ENCODE measurements at regions not wholly inside any gene's neighbourhood (a gene's known extent, or its start where the extent isn't known, plus 50 kb on each side); places are given as distances from the start of the nearest gene placed in this dataset.

DNA sequence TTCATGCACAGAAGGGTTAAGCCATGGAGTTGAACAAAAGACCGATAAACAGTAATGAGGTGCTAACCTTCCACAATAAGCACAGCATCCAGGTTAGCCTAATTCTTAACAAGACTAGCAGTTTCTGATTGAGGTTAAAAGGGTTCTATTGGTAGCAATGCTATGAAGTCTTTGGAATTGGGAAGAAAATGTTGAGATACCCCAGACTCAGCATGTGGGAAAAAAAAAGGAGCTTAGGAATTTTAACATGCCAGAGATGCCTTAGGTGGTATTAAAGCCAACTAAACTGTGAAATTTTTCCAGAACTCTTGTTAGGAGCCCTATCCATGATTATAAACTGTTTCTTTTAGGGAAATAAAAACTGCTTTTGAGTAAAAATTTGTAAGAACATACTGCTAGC, 391.7 kb downstream of the GABRG1 start:
- WGBS, 2 experiments (ENCODE audit: extremely low coverage in 2 of 2, insufficient read length in 1 of 2) = no CpG with 5 or more reads among the region's 1 CpG
- no peak overlapping the region for H2BK5ac ChIP-seq (ENCODE audit: low read depth, low read length, poor library complexity, severe bottlenecking)
- ChIA-PET CTCF (no interaction called here), POLR2A (ENCODE audit: unreplicated experiment) (no interaction called here)
- BruUV-seq (replicated peaks) = no TSS peak
- no peak overlapping the region for H2BK20ac ChIP-seq (ENCODE audit: low read depth, low read length)
- no peak overlapping the region for H3K56ac ChIP-seq (ENCODE audit: extremely low read depth, insufficient read depth, low read length)
- TF ChIP-seq NFE2L2 (IDR thresholded peaks at IDR 0.05; ENCODE audit: low read depth, low read length) = no peak
- TF ChIP-seq, protein P1, sequence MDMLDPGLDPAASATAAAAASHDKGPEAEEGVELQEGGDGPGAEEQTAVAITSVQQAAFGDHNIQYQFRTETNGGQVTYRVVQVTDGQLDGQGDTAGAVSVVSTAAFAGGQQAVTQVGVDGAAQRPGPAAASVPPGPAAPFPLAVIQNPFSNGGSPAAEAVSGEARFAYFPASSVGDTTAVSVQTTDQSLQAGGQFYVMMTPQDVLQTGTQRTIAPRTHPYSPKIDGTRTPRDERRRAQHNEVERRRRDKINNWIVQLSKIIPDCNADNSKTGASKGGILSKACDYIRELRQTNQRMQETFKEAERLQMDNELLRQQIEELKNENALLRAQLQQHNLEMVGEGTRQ (IDR thresholded peaks at IDR 0.05; ENCODE audit: low read depth, low read length) = no peak
- TF ChIP-seq, protein P2, sequence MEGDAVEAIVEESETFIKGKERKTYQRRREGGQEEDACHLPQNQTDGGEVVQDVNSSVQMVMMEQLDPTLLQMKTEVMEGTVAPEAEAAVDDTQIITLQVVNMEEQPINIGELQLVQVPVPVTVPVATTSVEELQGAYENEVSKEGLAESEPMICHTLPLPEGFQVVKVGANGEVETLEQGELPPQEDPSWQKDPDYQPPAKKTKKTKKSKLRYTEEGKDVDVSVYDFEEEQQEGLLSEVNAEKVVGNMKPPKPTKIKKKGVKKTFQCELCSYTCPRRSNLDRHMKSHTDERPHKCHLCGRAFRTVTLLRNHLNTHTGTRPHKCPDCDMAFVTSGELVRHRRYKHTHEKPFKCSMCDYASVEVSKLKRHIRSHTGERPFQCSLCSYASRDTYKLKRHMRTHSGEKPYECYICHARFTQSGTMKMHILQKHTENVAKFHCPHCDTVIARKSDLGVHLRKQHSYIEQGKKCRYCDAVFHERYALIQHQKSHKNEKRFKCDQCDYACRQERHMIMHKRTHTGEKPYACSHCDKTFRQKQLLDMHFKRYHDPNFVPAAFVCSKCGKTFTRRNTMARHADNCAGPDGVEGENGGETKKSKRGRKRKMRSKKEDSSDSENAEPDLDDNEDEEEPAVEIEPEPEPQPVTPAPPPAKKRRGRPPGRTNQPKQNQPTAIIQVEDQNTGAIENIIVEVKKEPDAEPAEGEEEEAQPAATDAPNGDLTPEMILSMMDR (conservative IDR thresholded peaks at IDR 0.05; ENCODE audit: low read depth, low read length) = no peak
- TF ChIP-seq RFX5 (IDR thresholded peaks at IDR 0.05; ENCODE audit: low read depth, low read length) = no peak
- no peak for TF ChIP-seq RAD21 (IDR thresholded peaks at IDR 0.05; ENCODE audit: low read length)
- no peak for TF ChIP-seq RCOR1 (IDR thresholded peaks at IDR 0.05; ENCODE audit: insufficient replicate concordance, low read length)
- no peak for TF ChIP-seq POLR2A (IDR thresholded peaks at IDR 0.05; ENCODE audit: low read depth, low read length)
- TF ChIP-seq BHLHE40 (IDR thresholded peaks at IDR 0.05; ENCODE audit: low read depth, low read length) = no peak
- TF ChIP-seq, protein P3, sequence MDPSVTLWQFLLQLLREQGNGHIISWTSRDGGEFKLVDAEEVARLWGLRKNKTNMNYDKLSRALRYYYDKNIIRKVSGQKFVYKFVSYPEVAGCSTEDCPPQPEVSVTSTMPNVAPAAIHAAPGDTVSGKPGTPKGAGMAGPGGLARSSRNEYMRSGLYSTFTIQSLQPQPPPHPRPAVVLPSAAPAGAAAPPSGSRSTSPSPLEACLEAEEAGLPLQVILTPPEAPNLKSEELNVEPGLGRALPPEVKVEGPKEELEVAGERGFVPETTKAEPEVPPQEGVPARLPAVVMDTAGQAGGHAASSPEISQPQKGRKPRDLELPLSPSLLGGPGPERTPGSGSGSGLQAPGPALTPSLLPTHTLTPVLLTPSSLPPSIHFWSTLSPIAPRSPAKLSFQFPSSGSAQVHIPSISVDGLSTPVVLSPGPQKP (IDR thresholded peaks at IDR 0.05; ENCODE audit: borderline replicate concordance, low read depth, low read length) = no peak
- TF ChIP-seq FOS (IDR thresholded peaks at IDR 0.05; ENCODE audit: low read depth, low read length) = no peak
- TF ChIP-seq SMC3 (IDR thresholded peaks at IDR 0.05; ENCODE audit: low read depth, low read length) = no peak
- TF ChIP-seq MAZ (IDR thresholded peaks at IDR 0.05; ENCODE audit: borderline replicate concordance, low read depth, low read length) = no peak
- no peak for TF ChIP-seq MXI1 (IDR thresholded peaks at IDR 0.05; ENCODE audit: borderline replicate concordance, low read depth, low read length)
- no peak for TF ChIP-seq MAFK (IDR thresholded peaks at IDR 0.05; ENCODE audit: low read depth, low read length)
- TF ChIP-seq CHD1 (IDR thresholded peaks at IDR 0.05; ENCODE audit: low read depth, low read length) = no peak
- TF ChIP-seq CEBPB (IDR thresholded peaks at IDR 0.05; ENCODE audit: low read depth, low read length) = no peak
- no peaks in the 10 kb centered on the region for H3K9me3 ChIP-seq (ENCODE audit: control insufficient read depth, insufficient read depth, low read length)
- H4K5ac ChIP-seq (ENCODE audit: low read depth, low read length) = no peak overlapping the region
- DNase-seq (no peak), ATAC-seq (ENCODE audit: low read depth) (no peak)
- H3K27ac ChIP-seq (ENCODE audit: insufficient read depth, low read length) = no peak overlapping the region
- no peaks in the 10 kb centered on the region for H4K20me1 ChIP-seq (ENCODE audit: insufficient read depth, low read length)
- H3K4me2 ChIP-seq (ENCODE audit: low read depth, low read length) = no peak overlapping the region
- H2AK9ac ChIP-seq (replicated peaks; ENCODE audit: low read depth, low read length, poor library complexity) = no peak overlapping the region
- H3K14ac ChIP-seq (replicated peaks; ENCODE audit: low read depth, low read length) = no peak overlapping the region
- H4K8ac ChIP-seq (ENCODE audit: low read depth in 2 of 2, low read length in 2 of 2) = no peak overlapping the region
- no peaks in the 10 kb centered on the region for H3K36me3 ChIP-seq (ENCODE audit: control insufficient read depth, insufficient read depth, low read length)
- in situ Hi-C loops (cut with MboI; ENCODE audit: low sequenced_read_pairs) (no loop called here), dilution Hi-C loops (cut with HindIII; ENCODE audit: low sequenced_read_pairs, unreplicated experiment) (no loop called here), intact Hi-C loops (cut with micrococcal nuclease) (no loop called here)
- H3K18ac ChIP-seq (ENCODE audit: low read depth, low read length) = no peak overlapping the region
- no peak overlapping the region for H4K91ac ChIP-seq (ENCODE audit: insufficient read depth, low read depth, low read length)
- H2AK5ac ChIP-seq (ENCODE audit: low read depth, low read length) = no peak overlapping the region
- H3K4ac ChIP-seq (ENCODE audit: low read depth, low read length) = no peak overlapping the region
- H3K4me1 ChIP-seq (ENCODE audit: control insufficient read depth, insufficient read depth, low read length) = no peaks in the 10 kb centered on the region
- H3K27me3 ChIP-seq (ENCODE audit: control insufficient read depth, insufficient read depth, low read length) = no peaks in the 10 kb centered on the region
- no peak overlapping the region for H2BK120ac ChIP-seq (ENCODE audit: low read depth, low read length)
- no peak overlapping the region for H3K4me3 ChIP-seq (ENCODE audit: insufficient read depth, low read depth, low read length)
- H2BK15ac ChIP-seq (ENCODE audit: low read depth, low read length) = no peak overlapping the region
- no peaks in the 10 kb centered on the region for H3K9me1 ChIP-seq (ENCODE audit: insufficient read depth, low read length)
- H3K23ac ChIP-seq (ENCODE audit: low read depth, low read length) = no peak overlapping the region
- H2AFZ ChIP-seq (replicated peaks; ENCODE audit: low read length, poor library complexity) = no peak overlapping the region
- no peaks in the 10 kb centered on the region for H3K79me1 ChIP-seq (ENCODE audit: low read depth in 1 of 2, low read length in 2 of 2)
- H3K9ac ChIP-seq (ENCODE audit: low read depth, low read length) = no peak overlapping the region

Measured in IMR-90 (cell line).